ENCODE measurements at regions not wholly inside any gene's neighbourhood (a gene's known extent, or its start where the extent isn't known, plus 50 kb on each side); places are given as distances from the start of the nearest gene placed in this dataset.

DNA sequence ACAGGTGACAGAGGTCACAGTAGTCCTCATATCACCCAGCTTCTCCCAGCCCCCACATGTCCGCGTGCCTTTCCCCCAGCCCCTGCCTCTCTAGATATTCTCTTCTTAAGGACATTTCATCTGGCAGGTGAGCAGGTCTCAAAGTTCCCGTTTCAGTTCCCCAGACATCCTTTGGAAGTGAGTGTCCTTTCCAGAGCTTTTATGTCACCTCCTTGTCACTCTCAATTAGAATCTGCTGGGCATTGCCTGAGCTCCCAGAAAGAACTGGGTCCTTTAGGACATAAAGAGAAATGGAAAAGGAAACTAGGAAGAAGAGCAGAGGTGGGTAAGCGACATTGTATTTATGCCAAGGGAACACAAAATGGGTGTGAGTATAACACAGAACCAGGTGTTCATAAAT, 66.9 kb upstream of the CEP85L start:
- TF ChIP-seq SIN3A (IDR thresholded peaks at IDR 0.05; ENCODE audit: borderline replicate concordance, insufficient read depth, low read length): no peak
- no peak for TF ChIP-seq POLR2AphosphoS5 (IDR thresholded peaks at IDR 0.05; ENCODE audit: low read depth, low read length)
- TF ChIP-seq, protein P1, sequence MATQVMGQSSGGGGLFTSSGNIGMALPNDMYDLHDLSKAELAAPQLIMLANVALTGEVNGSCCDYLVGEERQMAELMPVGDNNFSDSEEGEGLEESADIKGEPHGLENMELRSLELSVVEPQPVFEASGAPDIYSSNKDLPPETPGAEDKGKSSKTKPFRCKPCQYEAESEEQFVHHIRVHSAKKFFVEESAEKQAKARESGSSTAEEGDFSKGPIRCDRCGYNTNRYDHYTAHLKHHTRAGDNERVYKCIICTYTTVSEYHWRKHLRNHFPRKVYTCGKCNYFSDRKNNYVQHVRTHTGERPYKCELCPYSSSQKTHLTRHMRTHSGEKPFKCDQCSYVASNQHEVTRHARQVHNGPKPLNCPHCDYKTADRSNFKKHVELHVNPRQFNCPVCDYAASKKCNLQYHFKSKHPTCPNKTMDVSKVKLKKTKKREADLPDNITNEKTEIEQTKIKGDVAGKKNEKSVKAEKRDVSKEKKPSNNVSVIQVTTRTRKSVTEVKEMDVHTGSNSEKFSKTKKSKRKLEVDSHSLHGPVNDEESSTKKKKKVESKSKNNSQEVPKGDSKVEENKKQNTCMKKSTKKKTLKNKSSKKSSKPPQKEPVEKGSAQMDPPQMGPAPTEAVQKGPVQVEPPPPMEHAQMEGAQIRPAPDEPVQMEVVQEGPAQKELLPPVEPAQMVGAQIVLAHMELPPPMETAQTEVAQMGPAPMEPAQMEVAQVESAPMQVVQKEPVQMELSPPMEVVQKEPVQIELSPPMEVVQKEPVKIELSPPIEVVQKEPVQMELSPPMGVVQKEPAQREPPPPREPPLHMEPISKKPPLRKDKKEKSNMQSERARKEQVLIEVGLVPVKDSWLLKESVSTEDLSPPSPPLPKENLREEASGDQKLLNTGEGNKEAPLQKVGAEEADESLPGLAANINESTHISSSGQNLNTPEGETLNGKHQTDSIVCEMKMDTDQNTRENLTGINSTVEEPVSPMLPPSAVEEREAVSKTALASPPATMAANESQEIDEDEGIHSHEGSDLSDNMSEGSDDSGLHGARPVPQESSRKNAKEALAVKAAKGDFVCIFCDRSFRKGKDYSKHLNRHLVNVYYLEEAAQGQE (IDR thresholded peaks at IDR 0.05; ENCODE audit: insufficient read depth in 1 of 2, low read depth in 2 of 2, low read length in 2 of 2): no peak
- no peak for TF ChIP-seq TAF1 (IDR thresholded peaks at IDR 0.05; ENCODE audit: borderline replicate concordance, insufficient read depth, low read length)

Measured in PFSK-1 (cell line).